Left colon (tissue), 2 donors: ENCODE measurements at regions not wholly inside any gene's neighbourhood (a gene's known extent, or its start where the extent isn't known, plus 50 kb on each side); places are given as distances from the start of the nearest gene placed in this dataset.

Experiments
- ATAC-seq: fragments of 200-7000 bp; cut with Tn5 transposase; one replicate; pipeline ENCODE4 v1.9.1; 2020; ENCODE audit warnings: mild to moderate bottlenecking, moderate library complexity
- DNase-seq, 2 donors: peaks; one replicate each; pipeline ENCODE4 v3.0.0-alpha.2; 2020
- intact Hi-C, 2 donors: fragments of 100-400 bp; cut with DNase I in 1 of 2; cut with micrococcal nuclease in 1 of 2; formaldehyde crosslinking; loops; one replicate each; pipeline versions ENCODE4 v1.11.2 to v1.14.0; 2022; cut with DNase I, micrococcal nuclease
- donor health status: DM: no; HTN: no; CAD: no.
- donor health status: DM: yes; HTN: yes; CAD: no.

GRCh38 chr2:3022841-3023372 lies 354.7 kb downstream of the EIPR1 start:
- no peak for DNase-seq
- intact Hi-C loops, result no loop called here
- ATAC-seq, result no peak

- intact Hi-C loops, result no loop called here
- no peak for ATAC-seq
- no peak for DNase-seq
Observed at GRCh38 chr2:3021720-3022119, 355.9 kb downstream of the EIPR1 start.

GRCh38 chr2:3010001-3010400 lies 367.6 kb downstream of the EIPR1 start:
- no peak for ATAC-seq
- intact Hi-C loops, result no loop called here
- DNase-seq, result no peak

- intact Hi-C loops, result no loop called here
- no peak for DNase-seq
Observed at GRCh38 chr2:3009483-3009882, 368.1 kb downstream of the EIPR1 start.

GRCh38 chr2:3009005-3009404 lies 368.6 kb downstream of the EIPR1 start:
- intact Hi-C loops, result no loop called here
- DNase-seq (no peak), ATAC-seq (no peak)

More at GRCh38 chr2:3009483-3009882, 368.1 kb downstream of the EIPR1 start:
- ATAC-seq, result no peak

GRCh38 chr2:3008561-3008960 lies 369.1 kb downstream of the EIPR1 start:
- intact Hi-C loops, result no loop called here
- ATAC-seq (no peak), DNase-seq (no peak)

- intact Hi-C loops, result no loop called here
- ATAC-seq, result no peak
- no peak for DNase-seq
Observed at GRCh38 chr2:3007135-3007534, 370.5 kb downstream of the EIPR1 start.

GRCh38 chr2:3005859-3006501 lies 371.6 kb downstream of the EIPR1 start:
- DNase-seq (no peak), ATAC-seq (no peak)
- intact Hi-C loops, result no loop called here

- intact Hi-C loops, result loop anchor here in 1 of 2 donors (5.0 kb wide), 1 partner anchor 305 kb away; no protein-coding TSS in a partner anchor
- DNase-seq, result no peak
- ATAC-seq, result peak; percentile 72
Observed at GRCh38 chr2:3001615-3002560, 375.7 kb downstream of the EIPR1 start.

- intact Hi-C loops, result loop anchor here in 1 of 2 donors (5.0 kb wide), 1 partner anchor 306 kb away; no protein-coding TSS in a partner anchor
- DNase-seq (no peak), ATAC-seq (no peak)
Observed at GRCh38 chr2:3000968-3001367, 376.6 kb downstream of the EIPR1 start.

GRCh38 chr2:3000125-3000524 lies 377.5 kb downstream of the EIPR1 start:
- ATAC-seq, result no peak

GRCh38 chr2:2998971-2999370 lies 378.6 kb downstream of the EIPR1 start:
- DNase-seq, result no peak
- intact Hi-C loops, result no loop called here
- no peak for ATAC-seq

More at GRCh38 chr2:3000125-3000524, 377.5 kb downstream of the EIPR1 start:
- intact Hi-C loops, result loop anchor here in 1 of 2 donors (5.0 kb wide), 1 partner anchor 307 kb away; no protein-coding TSS in a partner anchor
- DNase-seq, result no peak

GRCh38 chr2:2993172-2993692 lies 384.4 kb downstream of the EIPR1 start:
- DNase-seq, result no peak
- intact Hi-C loops, result no loop called here
- ATAC-seq, result no peak

GRCh38 chr2:2992634-2993033 lies 385.0 kb downstream of the EIPR1 start:
- no peak for ATAC-seq
- intact Hi-C loops, result no loop called here
- DNase-seq, result no peak

GRCh38 chr2:2985020-2985419 lies 392.6 kb downstream of the EIPR1 start:
- DNase-seq (no peak), ATAC-seq (no peak)
- intact Hi-C loops, result no loop called here

- ATAC-seq (no peak), DNase-seq (no peak)
- intact Hi-C loops, result no loop called here
Observed at GRCh38 chr2:2981000-2981399, 396.6 kb downstream of the EIPR1 start.

GRCh38 chr2:2974982-2975381 lies 402.6 kb downstream of the EIPR1 start:
- DNase-seq, result no peak
- intact Hi-C loops, result no loop called here
- no peak for ATAC-seq

- ATAC-seq, result no peak
Observed at GRCh38 chr2:2960441-2961133, 417.0 kb downstream of the EIPR1 start.

GRCh38 chr2:2950403-2950952 lies 427.1 kb downstream of the EIPR1 start:
- ATAC-seq, result peak; percentile 90
- intact Hi-C loops, result no loop called here
- peak; percentile 8 to 43 for DNase-seq

More at GRCh38 chr2:2960441-2961133, 417.0 kb downstream of the EIPR1 start:
- no peak for DNase-seq
- intact Hi-C loops, result no loop called here
